ENCODE measurements at regions not wholly inside any gene's neighbourhood (a gene's known extent, or its start where the extent isn't known, plus 50 kb on each side); places are given as distances from the start of the nearest gene placed in this dataset.

DNA sequence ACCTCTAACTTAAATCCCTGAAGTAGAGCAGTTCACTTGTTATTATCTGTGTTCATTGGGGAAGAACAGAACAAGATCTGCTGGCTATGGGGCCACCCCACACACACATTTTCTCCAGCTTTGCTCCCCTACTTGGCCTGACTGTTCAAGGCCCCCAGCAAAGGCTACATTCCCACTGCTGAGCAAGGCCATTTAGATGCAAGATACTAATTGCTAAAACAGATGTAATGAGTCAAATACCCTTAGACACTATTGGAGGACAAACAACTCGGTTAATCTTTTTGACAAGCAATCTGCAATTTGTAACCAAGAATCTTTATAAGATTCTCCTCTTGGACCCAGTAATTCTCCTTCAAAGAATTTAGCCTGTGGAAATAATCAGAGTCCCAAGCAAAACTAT lies 67.7 kb downstream of the NAV1 start:
- no peaks in the 10 kb centered on the region for H3K79me2 ChIP-seq (ENCODE audit: insufficient read depth, low read depth)
- H3K4me1 ChIP-seq (ENCODE audit: low read depth, poor library complexity, severe bottlenecking) = no peaks in the 10 kb centered on the region
- no peaks in the 10 kb centered on the region for H3K36me3 ChIP-seq (ENCODE audit: insufficient read depth)
- H3K4me3 ChIP-seq (IDR thresholded peaks at IDR 0.05; ENCODE audit: insufficient read depth, low read depth, low read length) = no peak overlapping the region
- TF ChIP-seq, protein P1, sequence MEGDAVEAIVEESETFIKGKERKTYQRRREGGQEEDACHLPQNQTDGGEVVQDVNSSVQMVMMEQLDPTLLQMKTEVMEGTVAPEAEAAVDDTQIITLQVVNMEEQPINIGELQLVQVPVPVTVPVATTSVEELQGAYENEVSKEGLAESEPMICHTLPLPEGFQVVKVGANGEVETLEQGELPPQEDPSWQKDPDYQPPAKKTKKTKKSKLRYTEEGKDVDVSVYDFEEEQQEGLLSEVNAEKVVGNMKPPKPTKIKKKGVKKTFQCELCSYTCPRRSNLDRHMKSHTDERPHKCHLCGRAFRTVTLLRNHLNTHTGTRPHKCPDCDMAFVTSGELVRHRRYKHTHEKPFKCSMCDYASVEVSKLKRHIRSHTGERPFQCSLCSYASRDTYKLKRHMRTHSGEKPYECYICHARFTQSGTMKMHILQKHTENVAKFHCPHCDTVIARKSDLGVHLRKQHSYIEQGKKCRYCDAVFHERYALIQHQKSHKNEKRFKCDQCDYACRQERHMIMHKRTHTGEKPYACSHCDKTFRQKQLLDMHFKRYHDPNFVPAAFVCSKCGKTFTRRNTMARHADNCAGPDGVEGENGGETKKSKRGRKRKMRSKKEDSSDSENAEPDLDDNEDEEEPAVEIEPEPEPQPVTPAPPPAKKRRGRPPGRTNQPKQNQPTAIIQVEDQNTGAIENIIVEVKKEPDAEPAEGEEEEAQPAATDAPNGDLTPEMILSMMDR (conservative IDR thresholded peaks at IDR 0.05; ENCODE audit: low read depth, low read length) = no peak
- no peaks in the 10 kb centered on the region for H4K20me1 ChIP-seq (ENCODE audit: insufficient read depth)
- H3K27ac ChIP-seq = no peak overlapping the region
- no peak overlapping the region for H3K4me2 ChIP-seq
- H3K9ac ChIP-seq = no peak overlapping the region
- no peak overlapping the region for H2AFZ ChIP-seq (ENCODE audit: low read depth)
- H3K27me3 ChIP-seq (ENCODE audit: insufficient read depth, low read depth) = no peaks in the 10 kb centered on the region

DNA sequence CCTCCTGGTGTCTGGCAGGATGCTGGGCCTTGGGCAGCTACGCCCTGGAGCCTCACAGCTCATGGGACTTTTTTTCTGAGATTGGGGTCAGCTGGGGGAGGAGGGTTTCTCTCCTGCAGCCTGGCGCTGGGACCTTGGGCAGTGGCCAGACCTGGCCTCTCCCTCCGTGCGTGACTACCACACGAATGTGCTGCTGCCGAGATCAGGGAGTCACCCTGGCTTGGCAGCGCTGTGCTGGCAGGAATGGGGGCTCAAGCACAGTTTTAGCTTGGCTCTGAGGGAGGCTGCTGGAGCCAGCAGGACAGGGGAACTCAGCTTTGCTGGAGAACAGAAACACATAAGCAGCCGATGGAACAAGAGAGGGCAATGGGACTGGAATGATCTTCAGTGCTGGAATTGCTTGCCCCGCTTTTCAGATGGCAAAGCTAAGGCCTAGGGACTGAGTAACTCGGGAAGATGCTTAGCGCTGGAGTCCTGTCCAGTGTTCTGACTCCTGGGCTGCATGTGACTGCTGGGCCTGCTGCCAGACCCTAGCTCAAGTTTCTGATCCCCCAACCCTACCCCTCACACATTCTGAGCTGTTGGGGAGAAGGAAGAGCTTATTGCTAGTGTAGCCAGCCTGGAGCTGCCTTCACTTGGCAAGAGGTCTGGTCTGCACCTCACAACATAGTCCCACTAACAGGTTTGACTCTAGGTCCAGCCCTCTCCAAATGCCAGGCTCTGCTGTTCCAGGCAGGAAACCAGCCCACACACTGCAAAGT lies 69.9 kb downstream of the NAV1 start:
- Histone ChIP-seq H3K36me3 (ENCODE audit: insufficient read depth) (no peaks in the 10 kb centered on the region), H3K9ac (no peak overlapping the region), H3K27me3 (ENCODE audit: insufficient read depth, low read depth) (no peaks in the 10 kb centered on the region), H3K79me2 (ENCODE audit: insufficient read depth, low read depth) (no peaks in the 10 kb centered on the region), H3K4me1 (ENCODE audit: low read depth, poor library complexity, severe bottlenecking) (no peaks in the 10 kb centered on the region), H3K27ac (no peak overlapping the region), H4K20me1 (ENCODE audit: insufficient read depth) (no peaks in the 10 kb centered on the region), H2AFZ (ENCODE audit: low read depth) (no peak overlapping the region), H3K4me2 (no peak overlapping the region), H3K4me3 (IDR thresholded peaks at IDR 0.05; ENCODE audit: insufficient read depth, low read depth, low read length) (no peak overlapping the region)
- TF ChIP-seq, protein P1 (conservative IDR thresholded peaks at IDR 0.05; ENCODE audit: low read depth, low read length) = no peak

DNA sequence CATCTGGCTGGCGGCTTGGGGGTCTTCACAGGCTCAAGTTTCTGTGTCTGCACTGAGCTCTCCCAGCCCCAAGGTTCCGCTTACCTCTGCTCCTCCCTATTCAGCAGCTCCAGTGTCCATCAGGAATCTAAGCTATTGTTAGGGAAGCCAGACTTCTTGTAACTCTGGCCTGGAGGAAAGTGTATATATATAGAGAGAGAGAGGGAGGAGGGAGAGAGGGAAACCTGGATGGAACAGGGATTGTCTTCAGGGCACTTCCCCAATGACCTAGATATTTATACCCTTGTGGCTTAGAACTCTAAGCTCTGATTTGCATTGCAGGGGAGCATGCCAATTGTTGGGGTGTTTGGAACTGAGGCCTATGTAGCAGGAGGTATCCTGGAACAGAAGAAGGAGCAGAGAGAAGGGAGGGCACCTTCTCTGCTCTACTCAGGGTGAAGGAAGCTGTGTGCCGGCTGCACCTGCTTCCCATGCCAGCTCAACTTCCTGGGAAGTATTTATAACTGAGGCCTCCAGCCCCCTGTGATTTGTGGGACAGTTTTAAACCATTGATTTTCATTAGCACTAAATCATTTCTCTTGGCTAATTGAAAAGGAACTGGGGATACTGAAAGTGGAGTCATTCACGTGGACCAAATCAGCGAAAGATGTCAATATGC lies 70.9 kb downstream of the NAV1 start:
- Histone ChIP-seq H4K20me1 (ENCODE audit: insufficient read depth) (no peaks in the 10 kb centered on the region), H2AFZ (ENCODE audit: low read depth) (no peak overlapping the region), H3K4me2 (no peak overlapping the region), H3K27me3 (ENCODE audit: insufficient read depth, low read depth) (no peaks in the 10 kb centered on the region), H3K36me3 (ENCODE audit: insufficient read depth) (no peaks in the 10 kb centered on the region), H3K4me1 (ENCODE audit: low read depth, poor library complexity, severe bottlenecking) (no peaks in the 10 kb centered on the region), H3K27ac (no peak overlapping the region), H3K4me3 (IDR thresholded peaks at IDR 0.05; ENCODE audit: insufficient read depth, low read depth, low read length) (no peak overlapping the region), H3K9ac (no peak overlapping the region), H3K79me2 (ENCODE audit: insufficient read depth, low read depth) (no peaks in the 10 kb centered on the region)
- TF ChIP-seq, protein P1 (conservative IDR thresholded peaks at IDR 0.05; ENCODE audit: low read depth, low read length) = no peak

DNA sequence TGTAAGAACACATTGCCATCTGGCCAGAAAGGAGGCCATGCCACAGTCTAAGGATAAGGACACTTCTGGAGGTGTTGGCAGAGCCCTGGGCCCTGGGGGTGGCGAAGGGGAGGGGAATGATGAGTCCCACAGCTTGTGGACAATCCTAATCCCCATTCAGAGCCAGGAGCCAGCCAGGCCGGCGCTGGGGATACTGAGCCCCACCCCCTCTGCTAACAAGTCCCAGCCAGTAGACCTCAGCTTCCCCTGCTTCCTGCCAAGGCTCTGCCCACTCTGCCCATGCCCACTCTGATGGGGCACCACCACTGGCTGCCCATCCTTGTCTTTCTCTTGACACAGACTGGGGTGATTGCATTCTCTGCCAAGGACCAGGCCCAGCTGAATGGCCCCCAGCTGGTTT lies 71.9 kb downstream of the NAV1 start:
- no peak overlapping the region for H3K27ac ChIP-seq
- H3K79me2 ChIP-seq (ENCODE audit: insufficient read depth, low read depth) = no peaks in the 10 kb centered on the region
- no peak overlapping the region for H3K4me2 ChIP-seq
- H3K9ac ChIP-seq = no peak overlapping the region
- H4K20me1 ChIP-seq (ENCODE audit: insufficient read depth) = no peaks in the 10 kb centered on the region
- TF ChIP-seq, protein P1 (conservative IDR thresholded peaks at IDR 0.05; ENCODE audit: low read depth, low read length) = no peak
- H3K4me3 ChIP-seq (IDR thresholded peaks at IDR 0.05; ENCODE audit: insufficient read depth, low read depth, low read length) = no peak overlapping the region
- H2AFZ ChIP-seq (ENCODE audit: low read depth) = no peak overlapping the region
- no peaks in the 10 kb centered on the region for H3K4me1 ChIP-seq (ENCODE audit: low read depth, poor library complexity, severe bottlenecking)
- H3K36me3 ChIP-seq (ENCODE audit: insufficient read depth) = no peaks in the 10 kb centered on the region
- H3K27me3 ChIP-seq (ENCODE audit: insufficient read depth, low read depth) = no peaks in the 10 kb centered on the region
